ENCODE measurements at regions not wholly inside any gene's neighbourhood (a gene's known extent, or its start where the extent isn't known, plus 50 kb on each side); places are given as distances from the start of the nearest gene placed in this dataset.

GRCh38 chr3:99084826-99085225 lies 183.3 kb upstream of the DCBLD2 start:
- ATAC-seq: no peak
- ChIA-PET CTCF (ENCODE audit: low intra/inter-chr PET ratio, low total read pairs) (no interaction called here), POLR2A (no interaction called here)
- WGBS (ENCODE audit: low lambda C conversion rate): 21% methylated on average over 4 of the region's 4 CpGs
- in situ Hi-C loops (cut with HindIII; ENCODE audit: extremely low pct_ligation_motif_present, low pct_unique_long_range_greater_than_20kb) (no loop called here), intact Hi-C loops (cut with micrococcal nuclease; ENCODE audit: unreplicated experiment) (no loop called here)
- Histone ChIP-seq H3K27ac (ENCODE audit: extremely low read length, insufficient read depth, low read length) (no peak overlapping the region), H3K27me3 (ENCODE audit: control insufficient read depth in 1 of 2, insufficient read depth in 2 of 2, low read length in 2 of 2) (no peaks in the 10 kb centered on the region), H3K79me2 (ENCODE audit: insufficient read depth, low read length) (no peaks in the 10 kb centered on the region), H3K4me3 (replicated peaks in 1 of 3; ENCODE audit: insufficient read depth in 1 of 3, low read depth in 2 of 3, low read length in 3 of 3) (no peak overlapping the region), H3K4me2 (ENCODE audit: low read depth, low read length) (no peak overlapping the region), H3K9ac (ENCODE audit: insufficient read depth, low read depth, low read length) (no peak overlapping the region), H3K36me3 (replicated peaks in 1 of 2; ENCODE audit: control insufficient read depth in 1 of 2, insufficient read depth in 2 of 2, low read length in 2 of 2) (no peaks in the 10 kb centered on the region), H2AFZ (ENCODE audit: low read length) (no peak overlapping the region), H4K20me1 (ENCODE audit: insufficient read depth, low read length) (no peaks in the 10 kb centered on the region), H3K9me3 (ENCODE audit: low read length) (no peaks in the 10 kb centered on the region), H3K4me1 (ENCODE audit: insufficient read depth, low read length) (no peaks in the 10 kb centered on the region)
- no peak for FAIRE-seq
- BruUV-seq (replicated peaks): no TSS peak
- TF ChIP-seq ZFP82 (CRISPR knock-in tag; IDR thresholded peaks at IDR 0.05; ENCODE audit: borderline replicate concordance) (no peak), JUN (CRISPR knock-in tag; IDR thresholded peaks at IDR 0.05) (no peak), ZNF576 (CRISPR knock-in tag; IDR thresholded peaks at IDR 0.05) (no peak), FOXP4 (CRISPR knock-in tag; IDR thresholded peaks at IDR 0.05) (no peak), FOXC1 (CRISPR knock-in tag; IDR thresholded peaks at IDR 0.05; ENCODE audit: borderline replicate concordance) (no peak), ZNF317 (CRISPR knock-in tag; IDR thresholded peaks at IDR 0.05) (no peak), ZNF513 (CRISPR knock-in tag; conservative IDR thresholded peaks at IDR 0.05) (no peak), FOXO1 (CRISPR knock-in tag; IDR thresholded peaks at IDR 0.05) (no peak), MLX (CRISPR knock-in tag; IDR thresholded peaks at IDR 0.05) (no peak), SSRP1 (CRISPR knock-in tag; IDR thresholded peaks at IDR 0.05) (no peak), MTA1 (CRISPR knock-in tag; IDR thresholded peaks at IDR 0.05; ENCODE audit: borderline replicate concordance) (no peak), GTF2F1 (IDR thresholded peaks at IDR 0.05; ENCODE audit: low read length) (no peak)
- no peak for DNase-seq (ENCODE audit: low spot score)

Measured in HepG2 (cell line).